ENCODE measurements at regions not wholly inside any gene's neighbourhood (a gene's known extent, or its start where the extent isn't known, plus 50 kb on each side); places are given as distances from the start of the nearest gene placed in this dataset.

DNA sequence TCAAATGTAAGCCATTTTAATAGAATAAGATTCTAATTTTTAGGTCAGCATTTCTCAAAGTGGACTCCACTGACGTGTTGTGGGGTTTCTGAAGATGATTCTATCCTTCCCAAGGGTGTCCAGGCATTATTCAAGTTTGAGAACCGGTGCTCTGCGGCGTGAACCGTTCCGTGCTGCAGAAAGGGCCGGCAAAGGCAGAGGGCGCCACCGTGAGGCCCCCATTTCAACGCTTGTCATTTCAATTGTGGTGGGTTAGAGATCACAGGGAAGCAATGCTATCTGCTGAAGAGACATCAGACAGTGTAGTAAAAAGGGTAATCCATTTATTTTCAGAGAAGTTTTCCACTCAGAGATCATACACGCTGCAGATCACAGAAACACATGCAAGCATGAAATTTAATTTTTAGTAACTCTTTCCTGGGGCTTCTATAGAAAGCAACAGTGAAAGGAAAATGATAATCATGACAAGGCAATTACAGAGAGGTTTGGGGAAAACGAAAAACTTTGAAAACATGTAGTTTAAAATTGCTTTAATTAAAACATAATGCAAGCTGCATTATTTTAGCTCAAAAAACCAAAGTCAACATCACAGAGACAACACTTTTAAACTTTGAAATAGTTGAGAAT lies 201.7 kb downstream of the EXOC5 start:
- Histone ChIP-seq H2BK15ac (ENCODE audit: low read depth, low read length) (no peak overlapping the region), H2AFZ (ENCODE audit: low read length) (no peak overlapping the region), H4K8ac (replicated peaks; ENCODE audit: insufficient read length, low read depth, low read length) (no peak overlapping the region), H3K18ac (ENCODE audit: insufficient read length, low read depth, low read length) (no peak overlapping the region), H4K5ac (ENCODE audit: insufficient read length, low read depth, low read length) (no peak overlapping the region), H4K91ac (ENCODE audit: insufficient read length, low read depth, low read length) (no peak overlapping the region), H3K23me2 (ENCODE audit: insufficient read length, low read depth, low read length, poor library complexity, severe bottlenecking) (no peaks in the 10 kb centered on the region), H2BK5ac (ENCODE audit: insufficient read length, low read length) (no peak overlapping the region), H2BK120ac (ENCODE audit: low read depth, low read length, poor library complexity, severe bottlenecking) (no peak overlapping the region), H3K4me1 (ENCODE audit: insufficient read depth, low read length) (peaks cover 3% of the 10 kb centered on the region; the same call in 1 of the 2 replicates), H3K79me2 (ENCODE audit: insufficient read depth, low read length) (no peaks in the 10 kb centered on the region; the same call in 1 of the 2 replicates), H3K56ac (ENCODE audit: insufficient read length, low read depth, low read length) (no peak overlapping the region), H3K27me3 (ENCODE audit: insufficient read depth, low read length) (no peaks in the 10 kb centered on the region; the same call in 1 of the 2 replicates), H2AK5ac (ENCODE audit: insufficient read length, low read length) (no peak overlapping the region), H3K4me2 (ENCODE audit: insufficient read depth, insufficient read length, low read length) (no peak overlapping the region), H2BK20ac (ENCODE audit: low read depth, low read length, poor library complexity, severe bottlenecking) (no peak overlapping the region), H4K20me1 (ENCODE audit: control insufficient read depth, insufficient read depth, insufficient read length) (no peaks in the 10 kb centered on the region), H3K4ac (ENCODE audit: low read depth, low read length) (no peak overlapping the region), H2BK12ac (ENCODE audit: insufficient read length, low read depth, low read length) (no peak overlapping the region), H3K9me3 (ENCODE audit: control insufficient read depth, low read depth, low read length) (no peaks in the 10 kb centered on the region), H3K9ac (ENCODE audit: extremely low read depth, insufficient read length, low read length) (no peak overlapping the region), H3K27ac (ENCODE audit: insufficient read length, low read depth, low read length) (no peak overlapping the region), H3K79me1 (ENCODE audit: insufficient read depth, low read depth, low read length, poor library complexity, severe bottlenecking) (peaks cover 2% of the 10 kb centered on the region), H3K23ac (ENCODE audit: insufficient read length, low read depth, low read length) (no peak overlapping the region), H3K14ac (ENCODE audit: insufficient read depth, low read length) (no peak overlapping the region), H3T11ph (ENCODE audit: low read length) (no peak overlapping the region)
- TF ChIP-seq, protein P1, sequence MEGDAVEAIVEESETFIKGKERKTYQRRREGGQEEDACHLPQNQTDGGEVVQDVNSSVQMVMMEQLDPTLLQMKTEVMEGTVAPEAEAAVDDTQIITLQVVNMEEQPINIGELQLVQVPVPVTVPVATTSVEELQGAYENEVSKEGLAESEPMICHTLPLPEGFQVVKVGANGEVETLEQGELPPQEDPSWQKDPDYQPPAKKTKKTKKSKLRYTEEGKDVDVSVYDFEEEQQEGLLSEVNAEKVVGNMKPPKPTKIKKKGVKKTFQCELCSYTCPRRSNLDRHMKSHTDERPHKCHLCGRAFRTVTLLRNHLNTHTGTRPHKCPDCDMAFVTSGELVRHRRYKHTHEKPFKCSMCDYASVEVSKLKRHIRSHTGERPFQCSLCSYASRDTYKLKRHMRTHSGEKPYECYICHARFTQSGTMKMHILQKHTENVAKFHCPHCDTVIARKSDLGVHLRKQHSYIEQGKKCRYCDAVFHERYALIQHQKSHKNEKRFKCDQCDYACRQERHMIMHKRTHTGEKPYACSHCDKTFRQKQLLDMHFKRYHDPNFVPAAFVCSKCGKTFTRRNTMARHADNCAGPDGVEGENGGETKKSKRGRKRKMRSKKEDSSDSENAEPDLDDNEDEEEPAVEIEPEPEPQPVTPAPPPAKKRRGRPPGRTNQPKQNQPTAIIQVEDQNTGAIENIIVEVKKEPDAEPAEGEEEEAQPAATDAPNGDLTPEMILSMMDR (conservative IDR thresholded peaks at IDR 0.05), result peak; percentile 95
- H3K9me3 Mint-ChIP-seq, result no peaks in the 10 kb centered on the region; a peak in 1 of 5 replicates
- no peaks in the 10 kb centered on the region; the same call in 1 of the 2 replicates for H3K27me3 Mint-ChIP-seq (ENCODE audit: low read depth)
- H3K4me3 Mint-ChIP-seq, result no peak overlapping the region
- H3K27ac Mint-ChIP-seq, result no peak overlapping the region
- no peaks in the 10 kb centered on the region for H3K36me3 Mint-ChIP-seq (ENCODE audit: insufficient read depth in 1 of 3, low read depth in 3 of 3)
- WGBS (ENCODE audit: extremely low coverage, insufficient read length, low lambda C conversion rate), result no CpG with 5 or more reads among the region's 12 CpGs
- DNase-seq, result peak; percentile 75
- peaks cover 48 to 56% of the 10 kb centered on the region in 2 experiments for H3K4me1 Mint-ChIP-seq

Measured in H9 (cell line).